ENCODE measurements at regions not wholly inside any gene's neighbourhood (a gene's known extent, or its start where the extent isn't known, plus 50 kb on each side); places are given as distances from the start of the nearest gene placed in this dataset.
"Not testable (repeated sequence)": the region's sequence is repeated elsewhere in the genome, so short reads cannot be mapped to it uniquely, and the experiment has no call there.

GRCh38 chr13:83117046-83117445, 765.2 kb downstream of the SLITRK1 start:
- DNase-seq (ENCODE audit: low read depth) = no peak

GRCh38 chr13:83101574-83102247, 780.6 kb downstream of the SLITRK1 start:
- DNase-seq (ENCODE audit: low read depth) = not testable (repeated sequence)

- peak; percentile 26 for DNase-seq (ENCODE audit: low read depth)
Measured at GRCh38 chr13:83100237-83100636, 782.0 kb downstream of the SLITRK1 start.

GRCh38 chr13:83088858-83089257, 793.4 kb downstream of the SLITRK1 start:
- no peak for DNase-seq (ENCODE audit: low read depth)

GRCh38 chr13:83086948-83087347, 795.3 kb downstream of the SLITRK1 start:
- DNase-seq (ENCODE audit: low read depth) = no peak

GRCh38 chr13:83086088-83086487, 796.2 kb downstream of the SLITRK1 start:
- DNase-seq (ENCODE audit: low read depth) = peak; percentile 36

GRCh38 chr13:83085186-83085900, 796.9 kb downstream of the SLITRK1 start:
- peak; percentile 68 for DNase-seq (ENCODE audit: low read depth)

GRCh38 chr13:83077499-83077898, 804.8 kb downstream of the SLITRK1 start:
- no peak for DNase-seq (ENCODE audit: low read depth)

- peak; percentile 70 for DNase-seq (ENCODE audit: low read depth)
Measured at GRCh38 chr13:83073930-83074329, 808.3 kb downstream of the SLITRK1 start.

GRCh38 chr13:83065108-83065507, 817.2 kb downstream of the SLITRK1 start:
- DNase-seq (ENCODE audit: low read depth) = peak; percentile 80

GRCh38 chr13:83057119-83057518, 825.2 kb downstream of the SLITRK1 start:
- DNase-seq (ENCODE audit: low read depth) = peak; percentile 66

GRCh38 chr13:83056269-83056668, 826.0 kb downstream of the SLITRK1 start:
- no peak for DNase-seq (ENCODE audit: low read depth)

- DNase-seq (ENCODE audit: low read depth) = peak; percentile 63
Measured at GRCh38 chr13:83048419-83048818, 833.9 kb downstream of the SLITRK1 start.

- DNase-seq (ENCODE audit: low read depth) = peak; percentile 44
Measured at GRCh38 chr13:83024955-83025594, 857.2 kb downstream of the SLITRK1 start.

- DNase-seq (ENCODE audit: low read depth) = no peak
Measured at GRCh38 chr13:83024232-83024631, 858.0 kb downstream of the SLITRK1 start.

- no peak for DNase-seq (ENCODE audit: low read depth)
Measured at GRCh38 chr13:83019986-83020385, 862.3 kb downstream of the SLITRK1 start.

- no peak for DNase-seq (ENCODE audit: low read depth)
Measured at GRCh38 chr13:83009987-83010386, 872.3 kb downstream of the SLITRK1 start.

- no peak for DNase-seq (ENCODE audit: low read depth)
Measured at GRCh38 chr13:83008212-83008929, 873.9 kb downstream of the SLITRK1 start.

- DNase-seq (ENCODE audit: low read depth) = no peak
Measured at GRCh38 chr13:83007226-83007625, 875.0 kb downstream of the SLITRK1 start.

- DNase-seq (ENCODE audit: low read depth) = no peak
Measured at GRCh38 chr13:83003185-83003584, 879.1 kb downstream of the SLITRK1 start.

- DNase-seq (ENCODE audit: low read depth) = no peak
Measured at GRCh38 chr13:82993417-82993816, 888.9 kb downstream of the SLITRK1 start.

GRCh38 chr13:82976499-82976898, 905.8 kb downstream of the SLITRK1 start:
- no peak for DNase-seq (ENCODE audit: low read depth)
